IPS-20b (cell line): ENCODE measurements at regions not wholly inside any gene's neighbourhood (a gene's known extent, or its start where the extent isn't known, plus 50 kb on each side); places are given as distances from the start of the nearest gene placed in this dataset.
"Not testable (repeated sequence)": the region's sequence is repeated elsewhere in the genome, so short reads cannot be mapped to it uniquely, and the experiment has no call there.

Source experiments
- H3K27ac ChIP-seq: one replicate; pipeline ENCODE4 v1.5.1; 2013; ENCODE audit warnings: low read length
- H3K27me3 ChIP-seq: 2 replicates; pipeline ENCODE4 v1.6.1; 2013; ENCODE audit warnings: mild to moderate bottlenecking, low read length, inconsistent platforms; ENCODE audit not compliant: insufficient read depth
- H3K36me3 ChIP-seq: 2 replicates; pipeline ENCODE4 v1.6.1; 2013; ENCODE audit warnings: low read depth, mild to moderate bottlenecking, inconsistent platforms, low read length, moderate library complexity; ENCODE audit not compliant: insufficient read depth
- H3K4me1 ChIP-seq: 2 replicates; pipeline ENCODE4 v1.6.1; 2013; ENCODE audit warnings: mild to moderate bottlenecking, control low read depth, inconsistent platforms, low read length, moderate library complexity; ENCODE audit not compliant: insufficient read depth
- H3K4me3 ChIP-seq: 2 replicates; pipeline ENCODE4 v1.5.1; 2013; ENCODE audit warnings: mild to moderate bottlenecking, low read length, inconsistent platforms
- H3K9ac ChIP-seq: 2 replicates; pipeline ENCODE4 v1.6.1; 2013; ENCODE audit warnings: low read depth, mild to moderate bottlenecking, inconsistent platforms, low read length, moderate library complexity
- H3K9me3 ChIP-seq: 2 replicates; pipeline ENCODE4 v1.6.1; 2013; ENCODE audit warnings: mild to moderate bottlenecking, low read depth, low read length, inconsistent platforms; ENCODE audit not compliant: insufficient read depth

DNA sequence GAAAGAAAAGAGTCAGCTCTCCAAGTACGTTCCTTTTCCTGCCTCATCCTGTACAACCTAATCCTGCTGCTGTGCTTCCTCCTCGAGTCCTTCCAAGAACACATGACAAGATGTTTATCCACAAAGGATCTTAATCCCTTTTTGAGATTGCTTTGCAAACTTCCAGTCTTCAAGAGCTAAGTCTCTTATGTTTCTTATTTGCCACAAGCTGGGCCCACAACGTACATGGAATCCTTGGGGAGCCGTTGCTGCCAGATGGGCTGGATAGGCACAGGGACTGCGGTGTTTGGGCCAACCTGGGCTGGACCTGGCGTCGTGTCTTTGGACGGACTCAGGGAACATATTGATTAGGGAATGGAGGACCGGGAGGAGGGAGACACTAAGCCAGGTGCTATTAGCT, 79.7 kb upstream of the AFDN start:
- Histone ChIP-seq H3K4me1 (peaks cover 2% of the 10 kb centered on the region; the same call in 1 of the 2 replicates), H3K27ac (no peak overlapping the region), H3K27me3 (no peaks in the 10 kb centered on the region; the same call in 1 of the 2 replicates), H3K36me3 (no peaks in the 10 kb centered on the region), H3K9ac (no peak overlapping the region), H3K9me3 (no peaks in the 10 kb centered on the region), H3K4me3 (no peak overlapping the region)

- Histone ChIP-seq H3K4me3 (no peak overlapping the region), H3K9me3 (no peaks in the 10 kb centered on the region), H3K27ac (no peak overlapping the region), H3K9ac (no peak overlapping the region), H3K36me3 (no peaks in the 10 kb centered on the region), H3K4me1 (peaks cover 2% of the 10 kb centered on the region; the same call in 1 of the 2 replicates), H3K27me3 (no peaks in the 10 kb centered on the region; the same call in 1 of the 2 replicates)
Measured at GRCh38 chr6:167747645-167748044, 79.1 kb upstream of the AFDN start.

- no peak overlapping the region for H3K4me3 ChIP-seq
- peaks cover 2% of the 10 kb centered on the region; the same call in 1 of the 2 replicates for H3K4me1 ChIP-seq
- H3K9ac ChIP-seq = no peak overlapping the region
- H3K27me3 ChIP-seq = no peaks in the 10 kb centered on the region; the same call in 1 of the 2 replicates
- H3K9me3 ChIP-seq = no peaks in the 10 kb centered on the region
- H3K36me3 ChIP-seq = no peaks in the 10 kb centered on the region
- H3K27ac ChIP-seq = no peak overlapping the region
Measured at GRCh38 chr6:167748046-167748445, 78.7 kb upstream of the AFDN start.

DNA sequence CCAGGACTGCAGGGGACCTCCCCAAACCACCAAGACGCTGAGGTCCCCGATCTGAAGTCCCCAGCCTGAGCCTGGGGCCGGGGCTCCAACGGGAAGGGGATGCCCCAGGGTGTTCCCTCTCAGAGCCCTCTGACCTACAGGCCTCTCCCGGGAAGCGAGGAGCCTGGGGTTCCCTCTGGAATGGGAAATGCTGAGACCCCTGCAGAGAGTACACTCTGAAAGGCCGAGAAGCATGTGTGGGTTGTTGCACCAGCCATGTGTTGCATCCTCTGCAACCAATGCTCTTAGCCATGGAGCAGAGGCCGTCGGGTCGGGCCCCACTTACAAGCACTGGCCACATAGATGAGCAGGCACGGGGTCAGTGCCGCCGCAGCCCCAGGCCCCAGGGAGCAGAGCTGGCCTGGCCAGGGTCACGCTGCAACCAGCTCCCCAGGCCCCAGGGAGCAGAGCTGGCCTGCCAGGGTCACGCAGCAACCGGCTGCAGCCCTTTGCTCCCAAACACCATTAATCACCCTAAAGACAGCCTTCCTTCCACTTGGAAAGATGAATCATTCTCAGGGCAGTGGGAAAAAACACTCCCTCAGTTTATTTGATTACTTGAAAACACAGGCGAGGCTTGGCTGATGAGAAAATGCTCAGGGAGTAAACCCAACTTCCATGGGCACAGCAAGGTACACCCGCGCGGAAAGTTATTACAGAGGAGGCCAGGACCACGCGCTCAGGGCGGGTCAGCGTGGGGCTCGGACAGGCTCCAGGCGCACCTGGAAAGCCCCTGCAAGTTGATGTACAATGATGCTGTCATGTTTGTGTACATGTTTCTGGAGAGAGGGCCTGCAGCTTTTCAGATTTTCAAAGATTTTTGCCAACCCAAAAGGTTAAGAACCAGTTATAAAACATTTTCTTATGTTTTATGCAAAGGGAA, 78.0 kb upstream of the AFDN start:
- Histone ChIP-seq H3K9me3 (no peaks in the 10 kb centered on the region), H3K27me3 (no peaks in the 10 kb centered on the region; the same call in 1 of the 2 replicates), H3K27ac (no peak overlapping the region), H3K9ac (no peak overlapping the region), H3K4me1 (peaks cover 2% of the 10 kb centered on the region; the same call in 1 of the 2 replicates), H3K36me3 (no peaks in the 10 kb centered on the region), H3K4me3 (no peak overlapping the region)

- Histone ChIP-seq H3K27me3 (no peaks in the 10 kb centered on the region; the same call in 1 of the 2 replicates), H3K36me3 (no peaks in the 10 kb centered on the region), H3K4me3 (no peak overlapping the region), H3K4me1 (peaks cover 2% of the 10 kb centered on the region; the same call in 1 of the 2 replicates), H3K9me3 (no peaks in the 10 kb centered on the region), H3K9ac (no peak overlapping the region), H3K27ac (no peak overlapping the region)
Measured at GRCh38 chr6:167750956-167751358, 75.8 kb upstream of the AFDN start.

GRCh38 chr6:167751579-167752115, 75.1 kb upstream of the AFDN start:
- H3K4me1 ChIP-seq = peaks cover 2% of the 10 kb centered on the region; the same call in 1 of the 2 replicates
- no peak overlapping the region for H3K4me3 ChIP-seq
- H3K9ac ChIP-seq = no peak overlapping the region
- H3K36me3 ChIP-seq = no peaks in the 10 kb centered on the region
- no peaks in the 10 kb centered on the region; the same call in 1 of the 2 replicates for H3K27me3 ChIP-seq
- H3K9me3 ChIP-seq = no peaks in the 10 kb centered on the region
- H3K27ac ChIP-seq = no peak overlapping the region

DNA sequence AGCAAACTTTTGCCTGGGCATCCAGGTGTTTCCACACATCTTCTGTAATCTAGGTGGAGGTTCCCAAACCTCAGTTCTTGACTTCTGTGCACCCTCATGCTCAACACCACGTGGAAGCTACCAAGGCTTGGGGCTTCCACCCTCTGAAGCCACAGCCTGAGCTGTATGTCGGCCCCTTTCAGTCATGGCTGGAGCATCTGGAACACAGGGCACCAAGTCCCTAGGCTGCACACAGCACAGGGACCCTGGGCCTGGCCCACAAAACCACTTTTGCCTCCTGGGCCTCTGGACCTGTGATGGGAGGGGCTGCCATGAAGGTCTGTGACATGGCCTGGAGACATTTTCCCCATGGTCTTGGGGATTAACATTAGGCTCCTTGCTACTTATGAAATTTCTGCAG, 73.4 kb upstream of the AFDN start:
- not testable (repeated sequence) for H3K4me1 ChIP-seq, H3K27ac ChIP-seq, H3K27me3 ChIP-seq, H3K36me3 ChIP-seq, H3K9me3 ChIP-seq, H3K4me3 ChIP-seq, H3K9ac ChIP-seq

GRCh38 chr6:167754691-167755090, 72.0 kb upstream of the AFDN start:
- no peak overlapping the region for H3K4me3 ChIP-seq
- H3K27me3 ChIP-seq = no peaks in the 10 kb centered on the region; the same call in 1 of the 2 replicates
- H3K9me3 ChIP-seq = no peaks in the 10 kb centered on the region
- H3K4me1 ChIP-seq = 0 out of 2 replicates have a peak, but pooled peaks cover 2% of the 10 kb centered on the region
- H3K27ac ChIP-seq = no peak overlapping the region
- no peaks in the 10 kb centered on the region for H3K36me3 ChIP-seq
- H3K9ac ChIP-seq = no peak overlapping the region

GRCh38 chr6:167755461-167755860, 71.2 kb upstream of the AFDN start:
- Histone ChIP-seq H3K27ac (no peak overlapping the region), H3K4me3 (no peak overlapping the region), H3K36me3 (no peaks in the 10 kb centered on the region), H3K9me3 (no peaks in the 10 kb centered on the region), H3K4me1 (0 out of 2 replicates have a peak, but pooled peaks cover 2% of the 10 kb centered on the region), H3K27me3 (no peaks in the 10 kb centered on the region), H3K9ac (no peak overlapping the region)

DNA sequence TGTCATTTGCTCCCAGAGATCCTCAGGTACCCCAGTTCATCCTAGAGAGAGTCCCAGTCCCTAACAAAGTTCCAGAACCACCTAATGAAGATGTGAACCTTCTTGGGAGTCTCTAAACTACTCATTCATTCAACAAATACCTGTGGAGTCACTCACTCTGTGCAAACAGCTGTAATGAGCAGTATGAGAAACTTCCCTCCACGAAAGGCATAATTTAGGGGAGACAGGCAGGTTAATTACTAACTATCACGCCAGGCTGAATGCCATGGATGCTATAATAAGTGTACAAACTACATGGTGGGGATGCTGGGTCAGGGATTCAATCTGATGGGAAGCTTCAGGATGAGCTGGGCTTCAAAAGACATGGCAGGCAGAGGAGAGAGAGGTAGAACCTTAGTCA, 70.1 kb upstream of the AFDN start:
- Histone ChIP-seq H3K36me3 (no peaks in the 10 kb centered on the region), H3K9me3 (no peaks in the 10 kb centered on the region), H3K4me1 (no peaks in the 10 kb centered on the region), H3K9ac (no peak overlapping the region), H3K4me3 (no peak overlapping the region), H3K27me3 (no peaks in the 10 kb centered on the region), H3K27ac (no peak overlapping the region)

DNA sequence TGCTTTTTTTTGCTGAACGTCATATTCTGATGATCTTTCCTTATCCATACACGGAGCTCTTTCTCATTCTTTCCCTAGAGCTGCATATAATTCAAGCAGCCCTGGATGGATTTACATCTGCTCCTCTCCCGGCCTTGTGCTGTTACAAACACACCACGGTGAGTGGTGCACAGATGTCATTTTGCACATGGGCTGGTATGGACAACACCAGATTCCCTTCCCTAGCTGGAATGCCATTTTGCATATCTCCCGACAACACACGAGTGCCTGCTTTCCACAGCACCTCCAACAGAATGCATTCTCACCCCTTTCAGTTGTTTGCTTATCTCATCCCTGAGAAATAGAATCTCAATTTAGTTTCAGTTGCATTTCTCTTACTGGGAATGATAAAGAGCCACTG, 69.5 kb upstream of the AFDN start:
- Histone ChIP-seq H3K27ac (no peak overlapping the region), H3K36me3 (no peaks in the 10 kb centered on the region), H3K9ac (no peak overlapping the region), H3K4me1 (no peaks in the 10 kb centered on the region), H3K27me3 (no peaks in the 10 kb centered on the region), H3K4me3 (no peak overlapping the region), H3K9me3 (no peaks in the 10 kb centered on the region)

GRCh38 chr6:167757821-167758220, 68.9 kb upstream of the AFDN start:
- H3K4me3 ChIP-seq = no peak overlapping the region
- H3K9me3 ChIP-seq = no peaks in the 10 kb centered on the region
- H3K27me3 ChIP-seq = no peaks in the 10 kb centered on the region
- H3K4me1 ChIP-seq = no peaks in the 10 kb centered on the region
- no peak overlapping the region for H3K9ac ChIP-seq
- no peaks in the 10 kb centered on the region for H3K36me3 ChIP-seq
- no peak overlapping the region for H3K27ac ChIP-seq
